SW480 (cell line): ENCODE measurements at regions not wholly inside any gene's neighbourhood (a gene's known extent, or its start where the extent isn't known, plus 50 kb on each side); places are given as distances from the start of the nearest gene placed in this dataset.

Source experiments
- DNase-seq: peaks from one replicate; pipeline ENCODE4 v3.0.0-alpha.2; 2016; ENCODE audit warnings: low spot score

DNA sequence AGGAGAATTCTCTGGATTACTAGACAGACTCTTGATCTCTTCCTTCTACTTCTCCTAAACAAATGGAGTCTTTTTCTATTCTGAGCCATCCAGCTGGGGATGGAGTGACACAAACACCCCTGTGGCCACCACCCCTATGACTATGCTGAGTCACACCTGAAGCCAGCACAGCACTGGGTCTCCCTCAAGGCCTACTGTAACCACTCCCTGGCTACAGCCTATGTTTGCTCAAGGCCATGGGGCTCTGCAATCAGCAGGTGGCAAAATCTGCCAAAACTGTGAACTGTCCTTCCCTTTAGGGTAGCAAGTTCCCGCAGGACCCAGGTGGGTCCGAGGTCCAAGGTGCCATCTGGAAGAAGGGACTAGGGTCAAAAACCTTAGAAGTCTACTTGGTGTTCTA, 132.3 kb downstream of the TINAG start:
- DNase-seq = no peak

DNA sequence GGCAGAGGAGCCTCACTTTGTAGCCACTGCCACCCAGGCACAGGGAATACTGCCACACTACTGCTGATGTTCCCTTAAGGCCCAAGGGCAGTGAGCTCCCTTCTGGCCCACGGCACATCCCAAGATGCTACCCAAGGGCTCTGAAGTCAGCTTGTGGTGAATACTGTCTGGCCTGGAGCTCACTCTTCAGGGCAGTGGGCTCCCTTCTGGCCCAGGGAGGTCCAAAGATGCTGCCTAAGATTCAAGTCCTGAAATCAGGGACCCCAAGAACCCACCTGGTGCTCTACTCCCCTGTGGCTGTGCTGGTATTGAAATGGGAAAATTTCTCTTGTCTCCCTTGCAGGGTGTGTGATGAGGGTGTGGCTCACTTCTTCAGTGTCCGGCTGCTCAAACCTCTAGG, 132.8 kb downstream of the TINAG start:
- no peak for DNase-seq

DNA sequence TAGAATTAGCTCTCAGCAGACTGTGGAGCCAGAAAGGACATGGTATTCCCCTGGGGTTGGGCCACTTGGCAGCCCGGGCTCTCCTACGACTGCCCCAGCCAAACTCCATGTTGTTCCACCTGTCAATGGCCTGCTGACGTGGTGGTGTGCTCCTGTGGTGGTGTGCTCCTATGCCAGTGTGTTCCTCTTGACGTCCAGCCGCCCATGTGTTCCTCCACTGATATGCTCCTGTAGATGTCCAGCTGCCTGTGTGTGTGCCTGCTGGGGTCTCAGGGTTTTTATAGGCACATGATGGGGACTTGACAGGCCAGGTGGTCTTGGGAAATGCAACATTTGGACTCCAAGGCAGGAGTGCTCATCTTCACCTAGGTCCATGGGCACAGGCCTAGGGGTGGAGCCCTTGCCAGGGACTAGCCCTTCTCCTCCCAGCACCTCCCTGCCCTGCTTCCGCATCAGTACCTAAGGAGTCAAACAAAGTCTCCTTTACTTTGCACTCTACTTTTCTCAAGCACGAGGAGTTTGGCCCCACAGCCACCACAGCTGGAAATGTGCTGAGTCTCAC, 133.5 kb downstream of the TINAG start:
- DNase-seq = no peak

DNA sequence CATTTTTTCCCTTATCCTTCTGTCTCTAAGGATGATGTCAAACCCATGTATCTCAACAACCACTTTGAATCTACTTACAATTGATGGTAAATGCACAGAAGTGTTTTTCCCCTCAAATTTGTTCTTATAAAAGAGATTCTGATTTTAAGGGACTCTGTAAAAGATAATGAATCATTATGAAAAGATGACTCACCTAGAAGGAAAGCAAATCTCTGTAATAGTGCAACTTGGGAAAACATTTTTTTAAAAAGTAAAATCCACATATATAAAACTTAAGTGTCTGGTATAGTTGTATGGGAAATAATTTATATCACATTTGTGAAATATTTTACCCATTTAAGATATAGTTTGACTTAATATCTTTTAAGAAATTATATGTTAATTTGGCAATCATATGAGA, 137.0 kb downstream of the TINAG start:
- DNase-seq = no peak

DNA sequence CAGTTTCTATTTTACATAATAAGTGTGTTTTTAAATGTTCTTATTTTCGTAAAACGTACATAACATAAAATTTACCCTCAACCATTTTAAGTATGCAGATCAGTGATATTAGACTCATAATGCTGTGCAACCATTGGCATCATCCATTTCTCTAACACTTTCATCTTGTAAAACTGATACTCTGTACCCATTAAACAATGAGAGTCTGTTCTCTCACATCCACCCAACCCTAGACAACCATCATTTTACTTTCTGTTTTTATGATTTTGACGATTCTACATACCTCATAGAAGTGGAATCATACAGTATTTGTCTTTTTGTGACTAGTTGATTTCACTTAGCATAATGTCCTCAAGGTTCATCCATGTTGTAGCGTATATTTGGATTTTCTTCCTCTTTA, 140.4 kb downstream of the TINAG start:
- DNase-seq = no peak

DNA sequence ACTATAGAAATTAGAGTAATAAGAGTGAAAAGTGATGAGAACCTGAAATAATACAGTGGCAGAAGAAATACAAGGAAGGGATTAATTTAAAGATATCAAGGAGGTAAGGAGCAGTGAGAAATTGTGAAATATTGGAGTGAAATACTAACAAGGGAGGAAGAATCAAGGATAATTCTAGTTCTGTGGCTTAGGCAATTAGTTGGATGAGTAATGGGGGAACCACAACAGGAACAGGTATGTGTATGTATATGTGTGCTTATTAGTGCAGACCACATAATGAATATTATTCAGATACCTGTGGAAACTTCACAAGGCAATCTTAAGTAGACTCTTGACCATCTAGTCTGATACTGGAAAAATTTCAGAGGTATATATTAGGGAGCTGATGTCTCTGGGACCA, 143.3 kb downstream of the TINAG start:
- no peak for DNase-seq

DNA sequence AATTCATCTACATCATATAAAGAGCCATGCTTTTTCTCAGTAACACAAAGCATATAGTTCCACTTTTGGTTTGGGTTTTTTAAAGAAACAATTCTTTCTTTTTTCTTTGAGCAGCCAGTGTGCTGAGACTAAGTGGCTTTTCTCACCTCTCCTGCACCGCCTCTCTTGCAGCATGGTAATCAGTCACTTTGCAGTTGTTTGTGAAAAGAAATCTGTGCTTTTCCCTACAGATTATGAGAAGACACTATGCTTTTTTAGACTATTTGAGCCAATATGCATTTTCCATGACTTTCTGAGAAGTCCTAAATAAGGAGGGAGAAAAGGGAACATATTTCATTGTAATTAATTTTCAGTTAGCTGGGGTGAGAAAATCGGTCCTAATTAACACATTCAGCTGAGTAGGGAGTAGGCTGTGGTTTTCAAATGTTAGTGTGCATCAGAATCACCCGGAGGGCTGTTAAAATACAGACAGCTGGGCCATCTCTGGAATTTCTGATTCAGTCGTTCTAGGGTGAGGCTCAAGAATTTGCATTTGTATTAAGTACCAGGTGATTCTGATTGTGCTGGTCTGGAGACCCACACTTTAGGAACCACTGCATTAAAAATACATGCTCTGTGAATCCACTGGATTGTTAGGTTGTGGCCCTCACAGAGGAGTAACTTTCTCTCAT, 155.2 kb downstream of the TINAG start:
- no peak for DNase-seq

DNA sequence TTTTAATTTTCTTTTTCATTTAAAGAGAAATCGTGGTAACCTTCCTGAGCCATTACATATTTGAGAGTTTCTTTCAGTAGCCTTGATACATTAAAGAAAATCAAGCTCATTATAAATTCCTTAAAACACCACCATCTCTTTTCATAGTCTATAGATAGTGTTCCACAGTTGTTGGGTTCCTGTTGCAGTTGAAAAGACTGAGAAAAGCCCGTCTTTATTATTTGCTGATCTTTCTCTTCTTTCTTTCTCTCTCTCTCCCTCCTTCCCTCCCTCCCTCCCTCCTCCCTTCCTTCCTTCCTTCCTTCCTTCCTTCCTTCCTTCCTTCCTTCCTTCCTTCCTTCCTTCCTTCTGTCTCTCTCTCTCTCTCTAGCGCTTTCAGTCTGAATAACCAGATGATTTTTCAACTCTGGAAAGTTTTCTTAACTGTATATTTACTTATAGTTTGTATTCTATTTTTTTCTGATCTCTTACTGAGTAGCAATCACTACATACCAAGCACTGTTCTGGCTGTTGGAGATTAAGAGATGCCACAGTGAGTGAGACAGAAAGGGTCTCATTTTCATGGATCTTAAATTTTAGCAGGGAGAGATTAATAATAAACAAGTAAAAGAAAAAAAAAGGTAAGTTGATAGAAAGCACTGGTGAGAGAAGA, 157.5 kb downstream of the TINAG start:
- DNase-seq = no peak

DNA sequence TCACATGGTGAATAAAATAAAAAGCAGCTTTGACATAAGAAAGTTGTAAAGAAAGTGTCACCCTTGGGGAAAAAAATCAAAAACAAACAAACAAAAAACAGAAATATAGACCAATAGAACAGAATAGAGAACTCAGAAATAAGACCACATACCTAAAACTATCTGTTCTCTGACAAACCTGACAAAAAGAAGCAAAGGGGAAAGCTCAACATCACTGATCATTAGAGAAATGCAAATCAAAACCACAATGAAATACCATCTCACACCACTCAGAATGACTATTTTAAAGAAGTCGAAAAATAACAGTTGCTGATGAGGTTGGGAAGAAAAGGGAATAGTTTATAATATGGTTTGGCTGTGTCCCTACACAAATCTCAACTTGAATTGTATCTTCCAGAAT, 159.1 kb downstream of the TINAG start:
- no peak for DNase-seq

DNA sequence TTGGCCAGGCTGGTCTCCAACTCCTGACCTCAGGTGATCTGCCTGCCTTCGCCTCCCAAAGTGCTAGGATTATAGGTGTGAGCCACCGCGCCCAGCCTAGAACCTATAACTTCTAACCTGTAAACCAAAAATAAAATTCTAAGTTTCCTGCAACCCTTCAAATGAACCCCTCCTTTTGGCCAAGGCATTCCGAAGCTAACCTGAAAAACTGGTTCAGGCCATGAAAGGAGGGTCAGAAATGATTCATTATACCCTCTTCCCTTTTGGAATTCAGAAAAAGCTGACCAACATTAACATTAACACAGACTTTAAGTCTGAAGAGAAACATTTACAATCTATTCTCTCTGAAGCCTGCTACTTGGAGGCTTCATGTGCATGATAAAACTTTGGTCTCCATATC, 165.1 kb downstream of the TINAG start:
- no peak for DNase-seq

DNA sequence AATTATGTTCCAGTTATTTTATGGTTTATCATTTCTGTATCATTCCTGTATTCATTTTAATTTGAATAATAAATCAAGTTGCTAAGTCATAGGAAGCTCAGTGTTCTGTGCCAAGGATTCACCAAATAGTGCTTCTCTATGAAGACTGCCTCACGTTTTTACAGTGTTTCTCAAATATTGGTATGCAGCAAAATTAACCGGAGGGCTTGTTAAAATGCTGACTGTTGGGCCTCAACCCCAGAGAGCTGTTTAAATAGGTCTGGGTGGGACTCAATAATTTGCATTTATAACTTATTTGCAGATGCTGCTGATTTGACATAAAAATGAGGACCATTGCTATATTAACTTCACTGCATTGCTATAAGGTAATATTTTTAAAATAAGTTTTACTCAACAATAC, 166.7 kb downstream of the TINAG start:
- DNase-seq = no peak

DNA sequence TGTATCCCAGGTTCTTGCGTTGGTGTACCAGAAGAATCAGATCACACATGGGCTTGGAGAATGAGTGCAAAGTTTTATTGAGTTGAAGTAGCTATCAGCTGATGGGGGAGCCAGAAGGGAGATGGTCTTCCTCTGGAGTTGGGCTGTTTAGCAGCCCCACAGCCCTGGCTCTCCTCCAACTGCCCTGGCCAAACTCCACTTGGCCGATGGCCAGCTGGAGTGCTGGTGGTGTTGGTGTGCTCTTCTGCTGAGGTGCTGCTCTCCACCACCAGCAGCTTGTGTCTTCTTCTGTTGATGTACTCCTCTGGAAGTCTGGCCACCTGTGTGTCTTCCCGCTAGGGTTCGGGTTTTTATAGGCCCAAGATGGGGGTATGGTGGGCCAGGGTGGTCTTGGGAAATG, 172.8 kb downstream of the TINAG start:
- DNase-seq = no peak

DNA sequence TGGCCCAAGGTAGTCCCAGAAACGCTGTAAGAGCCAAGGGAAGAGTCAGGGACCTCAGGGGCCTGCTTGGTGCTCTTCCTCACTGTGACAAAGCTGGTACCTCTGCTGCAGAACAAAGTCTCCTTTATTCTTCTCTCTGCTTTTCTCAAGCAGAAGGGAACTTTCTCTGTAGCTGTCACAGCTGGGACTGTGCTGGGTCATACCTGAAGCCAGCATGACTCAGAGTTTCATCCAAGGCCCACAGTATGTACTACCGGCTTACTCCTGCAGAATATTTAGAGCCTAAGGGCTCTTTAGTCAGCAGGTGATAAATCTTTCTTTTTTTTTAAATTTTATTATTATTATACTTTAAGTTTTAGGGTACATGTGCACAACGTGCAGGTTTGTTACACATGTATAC, 183.2 kb downstream of the TINAG start:
- no peak for DNase-seq

DNA sequence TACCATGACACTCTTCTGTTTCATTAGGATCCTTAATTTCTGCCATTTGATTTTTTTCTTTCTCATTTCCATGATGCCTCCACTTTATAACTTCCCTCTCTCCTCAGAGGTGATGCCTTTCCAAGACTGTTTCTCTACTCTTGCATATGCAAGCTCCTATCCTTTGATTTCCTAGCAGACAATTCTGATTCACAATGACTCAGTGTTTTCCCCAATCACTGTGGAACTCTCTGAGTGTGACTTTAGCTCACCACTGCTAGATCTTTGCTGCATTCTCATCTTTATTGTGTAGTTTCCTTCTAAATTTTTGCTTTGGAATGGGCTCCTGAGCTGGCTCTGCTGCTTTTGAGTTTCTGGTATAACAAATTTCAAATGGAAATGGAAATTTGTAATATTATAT, 184.9 kb downstream of the TINAG start:
- DNase-seq = no peak

DNA sequence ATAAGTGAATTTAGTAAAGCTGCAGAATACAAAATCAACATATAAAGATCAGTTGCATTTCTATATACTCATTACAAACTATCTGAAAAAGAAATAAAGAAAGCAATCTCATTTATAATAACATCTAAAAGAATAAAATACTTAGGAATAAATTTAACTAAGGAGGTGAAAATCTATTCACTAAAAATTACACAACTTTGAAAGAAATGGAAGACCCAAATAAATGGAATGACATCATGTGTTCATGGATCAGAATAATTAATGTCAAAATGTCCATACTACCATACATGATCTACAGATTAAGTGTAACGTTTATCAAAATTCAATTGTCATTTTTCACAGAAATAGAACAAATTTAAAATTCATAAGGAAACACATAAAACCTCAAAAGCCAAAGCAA, 194.9 kb downstream of the TINAG start:
- DNase-seq = no peak

DNA sequence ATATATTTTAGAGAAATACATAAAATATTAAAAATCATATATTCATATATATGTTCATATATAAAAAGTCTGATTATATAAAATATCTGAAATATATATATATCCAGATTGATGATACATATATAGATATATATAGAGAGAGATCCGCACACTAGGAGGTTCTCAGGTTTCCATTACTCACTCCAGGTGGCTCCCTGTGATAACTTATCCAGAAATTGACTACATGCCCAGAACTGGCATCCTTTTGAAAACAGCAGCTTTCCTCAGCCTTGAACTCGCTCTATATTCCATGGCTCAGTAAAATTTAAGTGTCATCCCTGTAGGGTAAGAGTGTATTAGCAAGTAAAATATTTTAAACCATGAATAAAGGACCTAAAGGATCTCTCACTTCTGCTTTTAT, 206.8 kb downstream of the TINAG start:
- DNase-seq = no peak

DNA sequence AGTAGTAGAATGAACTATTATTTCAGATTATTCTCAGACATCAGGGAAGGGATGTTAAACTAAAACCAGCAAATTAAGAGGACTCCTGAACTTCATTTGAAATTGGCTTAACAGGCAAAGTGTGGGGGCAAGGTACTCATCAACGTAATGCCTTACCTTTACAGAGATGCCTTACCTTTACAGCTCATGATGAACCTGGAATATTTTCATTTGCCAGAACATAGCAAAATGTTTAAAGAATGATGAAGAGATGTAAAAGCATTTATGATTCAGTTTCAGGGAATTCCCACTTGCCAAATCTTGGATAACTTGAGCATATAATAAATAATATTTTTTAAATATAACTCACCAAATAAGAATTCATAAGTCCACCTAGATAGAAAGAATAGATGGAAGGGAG, 207.5 kb downstream of the TINAG start:
- no peak for DNase-seq

DNA sequence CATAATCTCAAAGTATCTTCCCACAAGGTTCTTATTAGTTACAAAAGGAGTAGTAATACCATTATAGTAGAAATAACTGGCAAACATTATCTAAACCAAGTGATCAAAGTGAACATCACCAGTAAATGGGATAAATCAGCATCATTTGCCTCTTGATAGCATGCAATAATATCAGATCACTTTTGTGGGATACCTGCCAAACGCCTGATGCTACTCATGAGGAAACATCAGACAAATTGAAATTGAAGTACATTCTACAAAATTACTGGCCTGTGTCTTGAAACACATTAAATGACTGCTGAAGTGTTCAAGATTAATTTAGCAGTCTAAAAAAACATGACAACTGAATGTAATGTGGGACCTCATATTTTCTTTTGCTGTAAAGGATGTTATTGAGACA, 208.1 kb downstream of the TINAG start:
- DNase-seq = no peak

DNA sequence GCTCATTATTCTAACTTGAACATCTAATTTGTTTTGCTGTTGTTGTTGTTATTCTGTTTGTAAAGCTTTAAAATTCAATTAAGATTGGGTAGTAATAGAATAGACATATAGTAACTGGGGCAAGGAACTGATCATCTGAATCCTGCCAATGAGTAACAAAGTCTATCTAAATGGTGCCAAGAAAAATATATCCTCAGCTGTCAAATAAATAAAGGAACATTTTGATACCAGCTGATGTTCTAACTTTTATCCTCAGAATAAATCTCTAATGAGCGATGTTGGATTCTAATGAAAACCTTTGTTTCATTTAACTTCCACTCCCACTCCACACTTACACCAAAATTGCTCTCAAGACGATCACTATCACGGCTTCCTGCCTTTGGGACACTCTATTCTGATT, 210.9 kb downstream of the TINAG start:
- DNase-seq = no peak

DNA sequence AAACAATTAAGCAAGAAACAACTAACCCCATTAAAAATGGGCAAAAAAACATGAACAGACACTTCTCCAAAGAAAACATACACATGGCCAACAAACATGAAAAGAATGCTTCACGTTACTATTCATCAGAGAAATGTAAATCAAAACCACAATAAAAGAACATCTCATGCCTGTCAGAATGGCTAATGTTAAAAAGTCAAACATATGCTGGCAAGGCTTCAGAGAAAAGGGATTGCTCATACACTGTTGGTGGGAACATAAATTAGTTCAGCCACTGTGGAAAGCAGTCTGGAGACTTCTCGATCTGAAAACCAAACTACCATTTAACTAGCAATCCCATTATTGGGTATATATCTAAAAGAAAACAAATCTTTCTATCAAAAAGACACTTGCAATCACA, 217.5 kb downstream of the TINAG start:
- DNase-seq = peak; percentile 32

DNA sequence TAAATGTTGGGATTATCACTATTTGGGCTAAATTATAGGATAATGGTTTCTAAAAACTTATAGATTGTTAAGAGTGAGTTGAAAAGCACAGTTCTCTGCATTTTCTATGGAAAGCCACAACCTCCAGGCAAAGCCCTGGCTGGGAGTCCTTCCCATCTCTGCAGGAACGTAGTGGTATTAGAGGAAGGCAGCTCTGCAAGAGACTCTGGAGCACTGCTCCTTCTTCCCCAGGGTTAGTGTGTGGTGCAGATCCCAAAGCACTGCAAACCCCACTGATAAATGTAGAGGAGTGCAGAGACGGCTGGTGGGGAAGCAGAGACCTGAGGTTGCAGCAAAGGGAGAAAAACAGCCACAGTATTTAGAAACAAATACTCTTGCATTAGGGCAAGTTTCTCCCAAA, 225.3 kb downstream of the TINAG start:
- no peak for DNase-seq

DNA sequence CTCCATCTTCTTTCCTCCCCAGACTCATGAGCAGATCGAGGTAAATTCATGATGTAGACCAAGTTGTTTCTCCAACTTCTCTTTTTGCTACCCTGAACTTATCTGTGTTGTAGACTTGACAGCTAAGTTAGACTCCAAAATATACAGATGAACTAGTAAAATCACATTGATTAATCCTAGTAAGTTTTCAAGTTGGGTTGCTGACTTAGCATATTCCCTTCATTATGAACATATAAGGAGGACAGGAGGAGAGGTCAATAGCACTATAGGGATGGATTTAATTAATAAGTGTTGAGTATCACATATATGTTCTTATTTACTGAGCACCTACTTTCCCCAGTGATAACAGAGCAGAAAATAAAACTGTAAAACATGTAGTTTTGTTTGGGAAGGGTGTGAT, 227.3 kb downstream of the TINAG start:
- DNase-seq = no peak

DNA sequence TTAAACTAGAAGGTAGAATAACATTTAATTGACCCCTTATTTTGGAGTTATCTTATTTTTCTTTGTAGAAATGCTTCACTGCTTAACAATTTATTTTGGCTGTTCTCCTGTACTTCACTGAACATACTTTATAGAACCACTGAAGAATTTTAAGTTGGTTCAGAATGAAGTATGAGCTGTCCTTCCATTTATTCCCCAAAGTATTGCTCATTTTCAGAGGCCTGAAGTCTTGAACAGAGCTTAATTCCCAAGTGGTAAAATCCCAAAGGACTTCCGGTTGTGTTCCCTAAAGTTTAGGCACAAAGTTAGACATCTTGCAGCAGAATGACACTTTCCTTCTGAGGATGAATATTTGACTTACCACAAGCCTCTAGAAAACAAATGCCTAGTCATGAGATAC, 233.3 kb downstream of the TINAG start:
- no peak for DNase-seq

DNA sequence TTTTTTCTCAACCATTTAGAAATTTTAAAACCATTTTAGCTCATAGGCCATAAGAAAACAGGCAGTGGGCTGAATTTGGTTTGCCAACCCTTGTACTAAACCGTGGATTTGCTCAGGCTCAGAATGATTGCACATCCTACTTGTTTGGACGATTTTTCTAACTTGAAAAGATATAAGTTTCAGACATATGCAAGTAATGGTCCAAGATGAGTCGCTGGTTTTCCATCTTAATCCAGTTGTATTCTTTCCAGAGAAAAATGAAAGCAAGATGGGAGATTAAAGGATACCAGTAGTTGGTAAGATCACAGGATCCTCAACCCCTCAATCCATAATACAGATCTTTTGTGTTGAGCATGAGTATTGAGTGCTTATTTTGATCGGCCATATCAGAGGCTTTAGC, 250.9 kb downstream of the TINAG start:
- no peak for DNase-seq
